NCI-H345 treated with DMSO at 0.1 percent for 48 hours (cell line): ENCODE measurements at regions not wholly inside any gene's neighbourhood (a gene's known extent, or its start where the extent isn't known, plus 50 kb on each side); places are given as distances from the start of the nearest gene placed in this dataset.

Experiments used
- DNase-seq: peaks from one replicate; lab custom pipeline; 2025; ENCODE audit not compliant: unreplicated experiment; lab: John Stamatoyannopoulos, UW

DNA sequence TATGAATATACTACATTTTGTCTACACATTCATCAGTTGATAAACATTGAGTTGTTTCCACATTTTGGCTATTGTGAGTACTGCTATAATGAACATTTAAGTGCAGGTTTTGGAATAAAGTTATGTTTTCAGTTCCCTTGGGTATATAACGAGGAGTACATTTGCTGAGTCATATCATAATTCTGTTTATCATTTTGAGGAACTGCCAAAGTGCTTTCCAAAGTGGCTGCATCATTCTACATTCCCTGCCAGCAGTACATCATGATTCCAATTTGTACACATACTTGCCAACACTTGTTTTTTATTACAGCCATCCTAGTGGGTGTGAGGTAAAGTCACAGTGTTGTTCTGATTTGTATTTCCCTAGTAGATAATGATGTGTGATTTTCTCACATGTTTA lies 1458.6 kb upstream of the TENM4 start:
- no peak for DNase-seq

DNA sequence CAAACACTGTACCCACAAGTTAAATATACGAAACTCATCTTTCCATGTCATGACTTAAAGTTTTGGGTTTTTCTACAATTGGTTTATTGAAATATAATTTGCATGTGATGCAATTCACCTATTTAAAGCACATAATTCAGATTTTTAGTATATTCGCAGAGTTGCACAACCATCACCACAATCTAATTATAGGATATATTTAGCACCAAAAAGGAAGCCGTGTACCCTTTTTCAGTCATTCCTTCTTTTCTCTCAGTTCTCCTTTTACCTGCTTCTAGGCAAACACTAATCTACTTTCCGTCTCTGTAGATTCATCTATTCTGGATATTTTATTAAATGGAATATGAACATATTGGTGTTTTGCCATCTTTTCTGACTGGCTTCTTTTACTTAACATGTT lies 1458.1 kb upstream of the TENM4 start:
- DNase-seq: no peak

DNA sequence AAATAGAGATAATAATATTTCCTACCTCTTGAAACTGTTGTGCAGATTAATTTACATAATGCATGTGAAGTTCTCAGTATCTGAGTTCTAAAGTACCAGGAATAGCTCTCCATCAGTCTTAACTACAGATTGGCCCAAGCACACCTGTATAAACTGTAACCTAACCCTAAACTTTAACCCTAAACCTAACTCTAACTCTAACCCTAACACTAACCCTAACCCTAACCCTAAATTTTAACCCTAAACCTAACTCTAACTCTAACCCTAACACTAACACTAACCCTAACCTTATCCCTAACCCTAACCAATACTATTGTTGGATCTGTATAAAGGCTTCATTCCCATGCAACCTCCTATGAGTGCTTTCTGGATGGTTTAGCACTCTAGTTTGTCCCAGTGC lies 1445.9 kb upstream of the TENM4 start:
- DNase-seq: no peak

DNA sequence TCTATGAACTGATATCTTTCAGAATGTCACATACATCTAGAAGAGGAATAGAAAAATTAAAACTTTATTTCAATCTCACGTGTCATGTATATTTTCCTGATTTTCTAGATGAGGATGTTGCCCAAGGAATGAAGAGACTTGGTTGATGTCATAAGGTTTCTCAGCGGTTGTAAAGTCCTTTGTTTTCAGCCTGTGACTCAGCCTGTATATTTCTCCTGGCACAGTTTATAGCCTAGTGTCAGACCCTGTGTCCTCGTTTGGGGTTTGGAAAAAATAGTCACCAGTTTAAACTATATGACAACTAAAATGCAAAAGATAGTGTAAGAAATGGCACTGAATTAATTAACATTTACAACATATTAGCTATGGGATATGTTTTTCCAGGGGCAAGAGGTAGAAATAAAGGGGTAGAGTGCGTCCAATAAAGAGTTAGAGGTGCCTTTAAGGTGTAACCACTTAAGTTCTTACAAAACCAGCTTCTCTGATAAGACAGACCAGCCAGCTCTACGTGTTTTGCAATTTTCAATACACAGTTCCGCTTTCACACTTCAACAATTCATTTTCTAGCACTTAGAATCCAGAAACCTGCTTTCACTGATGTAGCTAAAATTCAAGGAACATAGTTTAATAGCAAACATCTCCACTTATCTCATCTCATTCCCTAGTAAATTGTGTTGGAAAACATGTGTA lies 1432.6 kb upstream of the TENM4 start:
- no peak for DNase-seq

DNA sequence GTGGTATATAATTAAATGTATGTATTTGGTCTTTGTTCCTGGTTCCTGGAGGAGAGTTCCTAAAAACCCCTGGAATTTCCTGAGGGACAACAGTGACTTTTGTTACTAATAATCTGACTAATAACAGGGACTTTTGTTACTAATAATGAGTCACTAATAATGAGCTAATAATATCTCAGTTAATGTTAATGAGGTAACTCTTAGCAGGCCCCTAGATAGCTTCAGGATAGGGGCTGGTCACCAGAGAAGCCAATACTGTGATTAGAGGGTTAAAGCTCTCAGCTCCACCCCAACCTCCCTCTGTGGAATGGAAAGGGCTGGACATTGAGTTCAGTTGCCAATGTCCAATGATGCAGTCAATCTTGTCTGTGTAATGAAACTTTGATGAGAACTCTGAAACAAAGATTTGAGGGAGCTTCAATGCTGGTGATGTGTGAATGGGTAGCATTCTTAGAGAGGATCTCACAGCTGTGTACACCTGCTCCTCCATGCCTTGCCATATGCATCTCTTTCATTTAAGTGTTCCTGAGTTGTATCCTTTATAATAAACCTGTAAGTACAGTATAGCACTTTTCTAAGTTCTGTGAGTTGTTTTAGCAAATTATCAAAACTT lies 1431.4 kb upstream of the TENM4 start:
- DNase-seq: no peak

DNA sequence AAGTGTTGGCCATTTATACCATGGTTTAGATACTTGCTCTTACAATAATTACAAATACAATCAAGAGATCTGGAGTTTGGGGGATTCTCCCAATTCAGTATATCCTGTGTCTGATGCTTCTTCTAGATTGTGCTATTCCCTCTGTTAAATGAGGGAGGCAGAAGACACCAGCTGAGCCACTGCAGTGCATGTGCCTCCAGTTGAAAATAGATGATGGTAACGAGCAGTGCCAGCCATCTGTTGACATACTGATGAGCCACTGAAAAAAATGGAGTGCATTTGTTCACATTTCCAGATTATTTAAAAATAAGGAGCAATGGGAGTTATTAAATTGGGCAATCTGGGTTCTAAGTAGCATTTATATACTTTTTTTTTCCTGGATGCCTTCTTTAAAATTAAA lies 1428.0 kb upstream of the TENM4 start:
- no peak for DNase-seq

DNA sequence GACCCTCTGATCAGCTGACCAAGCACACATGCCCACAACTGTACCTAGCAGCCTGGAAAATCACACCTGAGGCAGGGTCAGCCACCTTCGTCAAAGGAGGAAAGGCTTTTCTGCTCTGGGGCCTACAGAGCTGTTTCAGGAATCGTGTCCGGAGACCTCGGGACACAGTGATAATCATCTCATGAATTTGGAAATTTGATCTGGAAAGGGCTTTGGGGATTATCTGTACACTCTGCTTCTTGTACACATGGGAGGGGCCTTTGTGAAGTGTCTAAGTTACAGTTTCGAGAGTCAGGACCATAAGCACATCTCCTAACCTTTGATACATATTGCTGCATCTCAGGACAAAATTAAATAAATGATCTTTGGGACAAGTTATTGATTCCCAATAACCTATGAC lies 1421.2 kb upstream of the TENM4 start:
- no peak for DNase-seq

DNA sequence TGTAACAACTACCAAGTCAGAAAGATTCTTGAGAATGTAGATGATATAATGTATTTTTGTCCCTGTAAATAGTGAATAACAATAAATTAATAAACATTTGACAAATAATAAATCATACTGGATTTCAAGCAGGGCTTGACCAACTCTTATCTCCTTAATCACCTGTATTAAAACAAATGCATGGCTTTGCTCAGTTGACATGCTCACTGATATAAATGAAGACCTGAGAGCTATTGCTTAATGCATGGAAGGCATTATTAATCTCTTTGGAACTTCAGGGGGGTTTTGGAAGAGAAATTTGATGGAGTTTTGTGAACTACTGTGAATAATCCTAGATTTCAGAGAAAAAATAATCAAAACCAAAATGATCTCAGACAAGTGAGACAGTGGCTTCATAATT lies 1420.4 kb upstream of the TENM4 start:
- no peak for DNase-seq

DNA sequence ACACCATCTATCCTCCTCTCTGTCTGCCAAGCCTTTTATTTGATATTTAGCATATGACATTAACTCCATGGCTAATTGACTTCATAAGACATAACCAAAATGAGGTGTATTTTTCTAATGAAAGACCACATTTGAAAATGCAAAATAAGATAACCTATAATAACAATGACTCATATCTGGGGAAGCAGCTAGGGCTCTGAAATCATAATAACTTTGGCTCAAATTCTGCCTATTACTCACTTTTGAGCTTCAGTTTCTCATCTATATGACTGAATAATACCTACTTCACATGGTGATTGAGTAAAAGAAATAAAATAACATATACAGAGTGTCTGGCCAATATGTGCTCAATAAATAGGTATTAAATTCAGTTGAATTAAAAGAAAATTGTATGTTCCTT lies 1419.8 kb upstream of the TENM4 start:
- no peak for DNase-seq

DNA sequence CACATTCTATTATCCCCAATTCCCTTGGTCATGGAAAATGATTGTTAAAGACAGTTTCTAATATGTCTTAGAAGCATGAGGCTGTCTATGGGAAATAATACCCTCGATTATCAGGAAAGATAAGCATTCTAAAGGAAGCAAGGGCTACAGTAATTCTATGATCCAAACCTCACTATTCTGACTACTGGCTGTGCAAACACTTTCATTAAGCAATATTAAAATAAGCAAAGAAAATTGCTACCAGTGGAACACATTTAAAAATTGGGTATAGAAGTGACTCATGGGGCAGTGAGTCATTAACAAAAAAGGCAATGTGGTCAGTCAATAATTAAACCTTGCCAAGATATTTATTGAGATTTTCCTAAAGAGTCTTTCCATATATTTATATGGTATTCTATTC lies 1415.2 kb upstream of the TENM4 start:
- DNase-seq: no peak

DNA sequence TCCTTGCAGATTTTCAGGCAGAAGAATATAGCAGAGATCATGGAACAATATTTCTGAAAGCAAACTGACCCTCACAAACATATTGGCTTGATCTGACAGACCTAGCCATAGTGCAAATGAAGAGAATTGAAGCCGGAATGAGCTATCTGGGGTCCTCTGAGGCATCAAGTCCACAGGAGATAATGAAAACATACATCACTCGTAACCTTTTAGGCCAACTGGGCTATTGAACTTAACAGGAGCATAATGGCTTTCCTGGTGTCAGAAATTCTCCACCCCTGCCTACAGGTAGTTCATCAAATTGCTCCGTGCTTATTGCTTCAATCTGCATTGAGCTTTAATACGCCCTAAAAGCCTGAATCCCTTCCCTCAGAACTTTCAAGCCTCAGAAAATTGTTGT lies 1414.6 kb upstream of the TENM4 start:
- no peak for DNase-seq

DNA sequence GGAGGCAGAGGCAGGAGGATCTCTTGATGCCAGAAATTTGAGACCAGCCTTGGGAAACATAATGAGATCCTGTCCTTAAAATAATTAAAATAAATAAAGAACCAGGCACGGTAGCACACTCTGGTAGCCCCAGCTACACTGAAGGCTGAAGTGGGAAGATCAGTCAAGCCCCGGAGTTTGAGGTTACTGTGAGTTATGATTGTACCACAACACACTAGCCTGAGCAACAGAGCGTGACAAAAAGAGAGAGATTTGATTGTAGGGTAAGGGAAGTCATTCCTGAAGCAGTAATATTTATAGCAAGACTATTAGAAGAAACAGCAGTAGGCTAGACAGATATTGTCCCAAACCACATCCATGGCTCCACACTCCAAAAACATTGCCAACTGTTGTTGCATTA lies 1408.4 kb upstream of the TENM4 start:
- no peak for DNase-seq

DNA sequence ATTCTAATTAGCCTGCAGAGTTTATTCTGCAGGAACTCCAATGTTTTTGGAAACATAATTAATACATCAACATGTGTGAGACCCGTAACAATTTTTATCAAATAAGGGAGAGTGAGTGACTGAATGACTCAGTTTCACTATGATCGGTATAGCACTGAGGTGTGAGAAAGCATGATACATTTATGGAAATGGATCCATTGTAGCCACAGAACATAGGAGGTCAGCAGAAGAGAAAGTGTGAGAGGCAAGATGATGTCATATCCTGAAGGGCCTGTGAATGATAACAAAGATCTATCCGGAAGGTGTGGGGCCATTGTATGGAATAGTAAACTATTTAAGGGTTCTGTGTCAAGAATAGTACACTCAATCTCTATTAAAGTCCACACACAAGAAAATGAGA lies 1406.1 kb upstream of the TENM4 start:
- no peak for DNase-seq

DNA sequence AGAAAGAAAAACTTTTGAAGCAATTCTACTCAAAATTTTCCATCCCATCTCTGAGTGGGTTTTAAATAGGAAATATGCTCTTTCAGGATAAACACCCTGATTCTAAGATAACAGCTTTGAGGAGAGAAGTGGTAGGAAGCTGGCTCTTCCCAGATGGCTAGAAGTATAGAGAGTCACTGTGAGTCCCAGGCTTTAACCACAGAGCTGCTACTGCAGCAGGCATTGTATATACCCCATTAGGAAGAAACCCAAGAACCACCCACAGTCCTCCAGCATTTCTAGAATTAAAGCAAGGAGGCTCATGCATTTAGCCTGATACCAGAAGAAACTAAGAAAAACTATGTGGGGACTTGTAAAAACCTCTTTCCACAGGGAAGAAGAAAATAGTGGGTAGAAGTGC lies 1405.6 kb upstream of the TENM4 start:
- no peak for DNase-seq

DNA sequence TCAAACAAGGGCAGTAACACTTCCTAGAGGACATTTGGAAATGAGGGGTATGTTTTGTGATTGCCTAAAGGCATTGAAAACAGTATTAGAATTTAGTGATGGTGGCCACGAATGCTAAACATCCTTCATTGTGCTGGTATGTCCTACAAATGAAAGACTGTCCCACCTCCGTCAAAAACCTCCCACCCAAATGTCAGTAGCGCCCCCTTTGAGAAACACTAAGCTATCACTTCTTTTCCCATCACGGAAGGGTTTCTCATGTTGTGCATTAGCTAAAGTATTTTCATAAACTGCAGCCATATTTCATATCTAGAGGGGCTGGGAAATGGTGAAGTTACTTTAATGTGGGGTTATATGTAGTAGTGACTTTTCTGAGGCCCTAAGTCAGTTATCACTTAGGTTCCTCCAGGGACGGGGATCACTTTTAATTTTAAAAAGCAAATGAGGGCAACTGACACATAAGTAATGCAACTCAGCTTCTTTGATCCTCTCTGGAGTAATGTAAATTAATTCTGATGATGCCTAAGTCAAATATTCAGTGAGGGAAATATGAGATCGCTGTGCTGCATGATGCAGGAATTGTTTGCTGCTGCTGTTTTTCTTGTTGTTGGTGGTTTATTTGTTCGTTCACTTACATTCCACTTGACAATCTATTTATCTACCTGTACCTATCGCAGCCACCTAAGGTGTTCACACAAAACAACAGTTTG lies 1403.4 kb upstream of the TENM4 start:
- DNase-seq: no peak

DNA sequence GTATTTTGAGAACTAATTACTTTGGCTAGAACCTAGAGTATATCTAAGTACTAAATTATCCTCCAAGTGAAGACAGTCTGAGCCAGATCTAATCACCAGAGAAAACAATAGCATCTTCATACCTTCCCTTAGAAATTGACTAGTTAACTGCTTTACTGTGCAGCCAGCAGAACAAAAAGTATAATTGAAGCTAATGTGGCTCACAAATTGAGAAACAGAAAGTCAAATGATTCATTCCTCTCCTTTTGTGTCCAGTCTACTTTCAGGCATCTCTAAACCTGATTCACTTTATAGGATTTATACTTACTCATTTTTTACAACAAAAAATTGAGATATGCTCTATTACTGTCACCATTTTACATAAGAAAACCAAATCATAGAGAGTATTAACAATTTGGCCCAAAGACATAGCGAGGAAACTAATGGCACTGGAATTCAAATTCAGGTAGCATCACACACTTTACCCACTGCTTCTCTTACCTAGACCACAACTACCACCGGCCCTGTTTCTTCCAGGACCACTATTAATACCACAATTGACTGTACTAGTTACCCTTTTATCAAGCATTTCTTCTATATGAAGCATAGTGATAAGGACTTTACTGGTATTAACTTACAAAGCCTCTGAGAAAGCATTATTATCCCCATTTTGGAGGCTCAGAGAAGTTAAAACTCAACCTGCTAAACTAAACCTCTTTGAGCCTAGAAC lies 1402.6 kb upstream of the TENM4 start:
- no peak for DNase-seq

DNA sequence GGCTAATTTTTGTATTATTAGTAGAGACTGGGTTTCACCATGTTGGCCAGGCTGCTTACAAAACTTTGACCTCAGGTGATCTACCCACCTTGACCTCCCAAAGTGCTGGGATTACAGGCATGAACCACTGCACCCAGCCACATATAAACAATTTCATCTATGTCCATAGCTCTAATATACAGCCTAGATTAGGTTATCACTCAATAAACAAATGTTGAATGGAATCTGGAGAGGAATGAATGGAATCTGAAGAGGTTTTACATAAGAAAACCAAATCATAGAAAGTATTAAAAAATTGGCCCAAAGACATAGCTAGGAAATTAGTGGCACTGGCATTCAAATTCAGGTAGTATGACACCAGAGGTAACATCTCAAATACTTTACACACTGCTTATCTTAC lies 1401.4 kb upstream of the TENM4 start:
- DNase-seq: no peak

DNA sequence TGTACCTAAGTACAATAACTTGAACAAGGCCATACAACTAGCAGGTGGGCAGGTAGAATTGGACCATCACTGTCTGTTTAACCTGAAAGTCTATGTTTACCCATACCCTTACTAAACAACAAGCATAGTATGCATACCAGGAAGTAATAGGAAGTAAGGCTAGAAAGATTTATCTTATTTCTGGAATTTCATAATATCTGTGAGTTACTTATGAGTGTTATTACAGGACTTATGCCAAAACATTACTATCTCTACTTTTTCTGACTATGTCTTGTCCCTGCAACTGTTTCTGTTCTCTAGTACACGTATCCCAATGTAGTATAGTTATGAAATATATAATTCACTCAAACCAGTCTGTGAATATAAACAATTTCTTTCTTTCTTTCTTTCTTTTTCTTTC lies 1400.8 kb upstream of the TENM4 start:
- no peak for DNase-seq

DNA sequence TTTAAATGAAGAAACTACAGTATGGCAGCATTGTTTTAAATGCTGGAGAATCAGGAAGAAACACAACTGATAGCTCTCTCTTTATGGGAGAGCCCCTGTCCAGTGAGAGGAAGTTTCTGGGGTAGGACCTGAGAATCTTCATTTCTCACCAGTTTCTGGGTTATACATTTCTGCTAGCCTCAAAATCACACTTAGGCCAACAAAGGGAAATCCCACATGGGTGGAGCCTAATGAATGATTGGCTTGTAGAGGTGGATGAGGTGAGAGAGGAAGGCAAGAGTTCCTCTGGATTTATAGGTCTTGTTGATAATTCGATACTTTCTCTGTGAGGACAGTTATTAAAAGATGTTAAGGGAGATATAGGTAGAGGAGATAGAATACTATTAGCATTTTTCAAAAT lies 1397.3 kb upstream of the TENM4 start:
- no peak for DNase-seq

DNA sequence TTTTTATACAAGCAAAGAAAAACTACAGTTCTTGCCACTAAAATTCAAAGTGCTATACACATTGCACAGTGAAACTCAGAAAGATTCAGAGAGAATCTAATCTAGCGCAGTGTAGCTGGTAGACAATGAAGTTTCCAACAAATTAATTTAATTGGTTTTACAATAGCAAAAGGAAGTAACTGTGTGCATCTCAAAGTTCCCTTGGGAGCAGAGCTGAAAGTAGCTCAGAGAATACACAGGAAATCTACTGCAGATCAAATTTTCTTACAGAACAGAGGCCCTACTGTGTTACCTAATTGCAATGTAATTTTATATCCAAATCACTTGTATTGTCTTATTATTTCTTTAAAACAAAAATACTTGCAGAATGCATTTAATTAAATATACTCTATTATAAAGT lies 1396.2 kb upstream of the TENM4 start:
- no peak for DNase-seq

DNA sequence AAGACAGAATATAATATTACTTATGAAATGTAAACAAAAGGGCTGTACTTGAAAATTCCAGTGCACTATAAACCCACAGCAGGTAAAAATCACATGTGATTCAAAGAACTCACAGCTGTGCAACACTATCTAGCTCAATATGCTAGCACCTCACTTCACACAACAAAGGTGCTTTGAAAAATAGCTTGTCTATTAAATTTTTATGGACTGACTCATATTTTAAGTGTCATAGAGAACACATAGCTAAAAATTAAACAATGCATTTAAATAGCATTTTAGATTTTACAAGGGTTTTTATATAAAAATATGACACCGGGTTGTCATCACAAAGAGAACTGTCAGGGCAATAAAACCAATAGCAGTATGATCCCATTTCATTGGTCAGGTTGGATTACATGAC lies 1390.5 kb upstream of the TENM4 start:
- no peak for DNase-seq

DNA sequence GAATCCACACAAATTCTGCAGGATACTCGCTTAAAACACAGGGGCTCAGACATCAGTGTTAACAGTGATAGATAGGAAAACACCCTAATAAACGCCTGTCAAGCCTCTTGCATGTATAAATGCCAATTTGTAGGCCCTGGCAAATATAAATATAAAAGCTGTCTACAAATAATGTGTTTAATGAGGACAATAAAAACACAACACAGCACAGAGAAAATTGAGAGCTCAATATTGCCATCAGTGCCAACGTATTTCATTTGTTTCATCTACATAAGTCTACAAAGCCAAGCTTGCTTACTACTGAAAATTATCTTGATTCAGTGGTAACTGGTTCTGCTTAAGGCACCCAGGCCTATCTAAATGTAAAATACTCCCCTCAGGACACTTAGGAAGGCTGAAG lies 1387.0 kb upstream of the TENM4 start:
- DNase-seq: no peak
